Astrocyte (in vitro differentiated cells and primary cell): ENCODE measurements at regions not wholly inside any gene's neighbourhood (a gene's known extent, or its start where the extent isn't known, plus 50 kb on each side); places are given as distances from the start of the nearest gene placed in this dataset.
A peak's percentile ranks its signal among the peaks of the same experiment; 100 is the strongest.
"Not testable (repeated sequence)": the region's sequence is repeated elsewhere in the genome, so short reads cannot be mapped to it uniquely, and the experiment has no call there.

Experiments
- DNase-seq: peaks from one replicate; pipeline ENCODE4 v3.0.0-alpha.2; 2010; ENCODE audit warnings: low read depth
- FAIRE-seq: peaks from 2 replicates; lab custom pipeline; 2011; peaks lifted over from hg19 to GRCh38; lab: Jason Lieb, UNC
- H2AFZ ChIP-seq: 2 replicates; pipeline ENCODE4 v1.6.0; 2012; ENCODE audit warnings: low read depth, low read length, inconsistent platforms
- H3K27ac ChIP-seq: 2 replicates; pipeline ENCODE4 v1.5.1; 2011; ENCODE audit warnings: low read depth, low read length, inconsistent platforms
- H3K27me3 ChIP-seq: 2 replicates; pipeline ENCODE4 v1.6.0; 2011; ENCODE audit warnings: low read length, inconsistent platforms; ENCODE audit not compliant: insufficient read depth
- H3K36me3 ChIP-seq: 2 replicates; pipeline ENCODE4 v1.5.1; 2011; ENCODE audit warnings: low read length, inconsistent platforms; ENCODE audit not compliant: insufficient read depth
- H3K4me1 ChIP-seq: 2 replicates; pipeline ENCODE4 v1.5.1; 2011; ENCODE audit warnings: low read length, inconsistent platforms; ENCODE audit not compliant: insufficient read depth
- H3K4me2 ChIP-seq: 2 replicates; pipeline ENCODE4 v1.6.0; 2012; ENCODE audit warnings: low read length, inconsistent platforms
- H3K4me3 ChIP-seq: 2 replicates; pipeline ENCODE4 v1.5.1; 2011; ENCODE audit warnings: low read depth, mild to moderate bottlenecking, low read length, inconsistent platforms; ENCODE audit not compliant: insufficient read depth
- H3K79me2 ChIP-seq: 2 replicates; pipeline ENCODE4 v1.6.0; 2012; ENCODE audit warnings: mild to moderate bottlenecking, low read length, inconsistent platforms; ENCODE audit not compliant: insufficient read depth
- H3K9ac ChIP-seq: 2 replicates; pipeline ENCODE4 v1.6.0; 2012; ENCODE audit warnings: mild to moderate bottlenecking, low read length, inconsistent platforms
- H3K9me3 ChIP-seq: 2 replicates; pipeline ENCODE4 v1.5.1; 2012; ENCODE audit warnings: low read depth, mild to moderate bottlenecking, low read length, inconsistent platforms; ENCODE audit not compliant: insufficient read depth
- H4K20me1 ChIP-seq: 2 replicates; pipeline ENCODE4 v1.6.0; 2012; ENCODE audit warnings: low read length, inconsistent platforms; ENCODE audit not compliant: insufficient read depth
- H3K27ac Mint-ChIP-seq: one replicate; pipeline ENCODE4 v1.8.0; 2021; ENCODE audit warnings: mild to moderate bottlenecking, mixed read lengths; ENCODE audit not compliant: unreplicated experiment
- H3K27me3 Mint-ChIP-seq: one replicate; pipeline ENCODE4 v1.8.0; 2021; ENCODE audit warnings: low read depth, mixed read lengths; ENCODE audit not compliant: unreplicated experiment
- H3K36me3 Mint-ChIP-seq: one replicate; pipeline ENCODE4 v1.8.0; 2021; ENCODE audit warnings: low read depth, mixed read lengths; ENCODE audit not compliant: unreplicated experiment
- H3K4me1 Mint-ChIP-seq: one replicate; pipeline ENCODE4 v1.8.0; 2021; ENCODE audit warnings: low read depth, mixed read lengths; ENCODE audit not compliant: unreplicated experiment
- H3K4me3 Mint-ChIP-seq: one replicate; pipeline ENCODE4 v1.8.0; 2021; ENCODE audit warnings: mild to moderate bottlenecking, moderate library complexity, mixed read lengths; ENCODE audit not compliant: unreplicated experiment
- H3K9me3 Mint-ChIP-seq: one replicate; pipeline ENCODE4 v1.8.0; 2021; ENCODE audit warnings: mild to moderate bottlenecking, mixed read lengths; ENCODE audit not compliant: unreplicated experiment
- EZH2 ChIP-seq: IDR thresholded peaks from 2 replicates; pipeline ENCODE4 v1.6.1; 2012; ENCODE audit warnings: mild to moderate bottlenecking, low read length, inconsistent platforms; ENCODE audit not compliant: insufficient read depth
- TF ChIP-seq, protein P1 (sequence below): IDR thresholded peaks from 2 replicates; pipeline ENCODE4 v1.5.1; 2011; ENCODE audit warnings: low read depth, mild to moderate bottlenecking, inconsistent platforms, low read length, moderate library complexity; ENCODE audit not compliant: insufficient read depth

DNA sequence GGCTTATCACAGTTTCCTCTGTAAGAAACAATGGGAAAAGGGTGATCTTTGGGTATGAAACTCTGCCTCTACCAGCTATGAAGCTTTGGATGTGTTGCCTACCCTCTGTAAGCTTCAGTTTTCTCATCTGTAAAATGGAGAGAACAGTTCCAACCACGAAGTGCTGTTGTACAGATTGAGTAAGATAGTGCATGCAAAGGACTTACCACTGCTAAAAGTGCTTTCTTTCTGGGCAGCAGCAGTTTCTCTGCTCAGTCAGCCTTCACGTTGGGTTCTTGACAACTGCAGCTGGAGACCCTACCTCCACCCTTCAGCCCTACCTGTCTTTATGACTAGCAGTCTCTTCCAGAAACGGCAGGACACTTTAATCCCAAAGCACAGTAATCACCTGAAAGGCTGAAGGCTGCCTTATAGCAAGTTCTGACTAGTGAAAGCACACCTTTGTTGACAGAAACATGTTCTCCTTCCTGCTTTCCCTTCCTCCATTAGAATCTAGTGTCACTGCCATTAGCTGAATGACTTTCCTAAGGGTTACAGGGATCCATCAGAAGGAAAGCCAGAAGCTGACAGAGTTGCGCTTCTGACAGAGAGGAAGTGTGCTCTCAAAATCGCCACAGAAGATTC lies 91.4 kb downstream of the RPL27A start:
- Mint-ChIP-seq H3K27ac (no peak overlapping the region), H3K4me1 (peaks cover 66% of the 10 kb centered on the region)
- H3K79me2 ChIP-seq: peaks cover 74% of the 10 kb centered on the region

DNA sequence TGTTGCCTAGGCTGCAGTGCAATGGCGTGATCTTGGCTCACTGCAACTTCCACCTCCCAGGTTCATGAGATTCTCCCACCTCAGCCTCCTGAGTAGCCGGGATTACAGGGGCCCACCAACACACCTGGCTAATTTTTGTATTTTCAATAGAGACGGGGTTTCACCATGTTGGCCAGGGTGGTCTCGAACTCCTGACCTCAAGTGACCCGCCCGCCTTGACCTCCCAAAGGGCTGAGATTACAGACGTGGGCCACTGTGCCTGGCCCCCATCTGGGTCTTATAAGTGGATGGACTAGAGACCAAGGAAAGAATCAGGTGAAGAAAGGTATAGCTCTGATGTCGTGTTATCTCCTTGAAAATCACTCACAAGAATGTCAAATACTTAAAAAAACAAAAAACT lies 92.3 kb downstream of the RPL27A start:
- not testable (repeated sequence) for FAIRE-seq, H3K27me3 ChIP-seq, H3K36me3 ChIP-seq, H3K9me3 Mint-ChIP-seq, H3K9ac ChIP-seq, H3K27me3 Mint-ChIP-seq, H2AFZ ChIP-seq, H3K4me2 ChIP-seq, H3K27ac ChIP-seq, DNase-seq, H3K4me3 ChIP-seq, H3K9me3 ChIP-seq
- peaks cover 30% of the 10 kb centered on the region for H3K36me3 Mint-ChIP-seq
- H3K4me3 Mint-ChIP-seq: peak overlapping the region; percentile 16
- H3K4me1 Mint-ChIP-seq: peaks cover 67% of the 10 kb centered on the region
- Histone ChIP-seq H4K20me1 (peaks cover 37% of the 10 kb centered on the region), H3K79me2 (peaks cover 70% of the 10 kb centered on the region), H3K4me1 (peaks cover 40% of the 10 kb centered on the region)
- peak overlapping the region; percentile 60 for H3K27ac Mint-ChIP-seq

More for the DNA sequence above, 91.4 kb downstream of the RPL27A start:
- peaks cover 23% of the 10 kb centered on the region for H3K36me3 Mint-ChIP-seq
- no peak overlapping the region for H3K4me3 ChIP-seq
- FAIRE-seq (no peak), DNase-seq (no peak)
- H3K27me3 ChIP-seq: no peaks in the 10 kb centered on the region
- TF ChIP-seq, protein P1, sequence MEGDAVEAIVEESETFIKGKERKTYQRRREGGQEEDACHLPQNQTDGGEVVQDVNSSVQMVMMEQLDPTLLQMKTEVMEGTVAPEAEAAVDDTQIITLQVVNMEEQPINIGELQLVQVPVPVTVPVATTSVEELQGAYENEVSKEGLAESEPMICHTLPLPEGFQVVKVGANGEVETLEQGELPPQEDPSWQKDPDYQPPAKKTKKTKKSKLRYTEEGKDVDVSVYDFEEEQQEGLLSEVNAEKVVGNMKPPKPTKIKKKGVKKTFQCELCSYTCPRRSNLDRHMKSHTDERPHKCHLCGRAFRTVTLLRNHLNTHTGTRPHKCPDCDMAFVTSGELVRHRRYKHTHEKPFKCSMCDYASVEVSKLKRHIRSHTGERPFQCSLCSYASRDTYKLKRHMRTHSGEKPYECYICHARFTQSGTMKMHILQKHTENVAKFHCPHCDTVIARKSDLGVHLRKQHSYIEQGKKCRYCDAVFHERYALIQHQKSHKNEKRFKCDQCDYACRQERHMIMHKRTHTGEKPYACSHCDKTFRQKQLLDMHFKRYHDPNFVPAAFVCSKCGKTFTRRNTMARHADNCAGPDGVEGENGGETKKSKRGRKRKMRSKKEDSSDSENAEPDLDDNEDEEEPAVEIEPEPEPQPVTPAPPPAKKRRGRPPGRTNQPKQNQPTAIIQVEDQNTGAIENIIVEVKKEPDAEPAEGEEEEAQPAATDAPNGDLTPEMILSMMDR: no peak
- TF ChIP-seq EZH2: no peak
- no peak overlapping the region for H3K27ac ChIP-seq
- no peak overlapping the region for H3K4me3 Mint-ChIP-seq
- peaks cover 41% of the 10 kb centered on the region for H3K4me1 ChIP-seq
- no peaks in the 10 kb centered on the region for H3K9me3 Mint-ChIP-seq
- H3K36me3 ChIP-seq: peaks cover 3% of the 10 kb centered on the region
- no peak overlapping the region for H3K9ac ChIP-seq
- no peak overlapping the region for H3K4me2 ChIP-seq
- H3K27me3 Mint-ChIP-seq: no peaks in the 10 kb centered on the region
- no peak overlapping the region for H2AFZ ChIP-seq
- H3K9me3 ChIP-seq: no peaks in the 10 kb centered on the region
- H4K20me1 ChIP-seq: peaks cover 33% of the 10 kb centered on the region

DNA sequence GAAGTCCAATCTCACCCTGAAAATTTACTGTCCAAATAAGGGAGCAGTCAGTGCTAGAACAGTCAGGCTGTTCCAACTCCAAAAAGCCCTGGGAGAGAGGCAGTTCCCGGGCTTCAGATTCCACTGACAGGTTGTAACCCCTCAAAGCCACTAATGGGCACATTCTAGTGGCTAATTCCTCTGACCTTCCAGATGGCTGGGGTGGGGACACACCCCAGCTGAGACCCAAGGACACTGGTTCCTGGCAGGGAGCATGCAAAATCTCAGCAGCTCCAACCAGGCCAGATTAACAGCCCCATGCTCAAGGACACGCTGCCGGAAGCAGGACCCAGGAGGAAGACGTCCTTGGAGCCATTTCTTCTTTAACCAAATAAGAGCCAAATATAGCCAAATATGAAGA lies 92.7 kb downstream of the RPL27A start:
- H3K36me3 ChIP-seq: peaks cover 5% of the 10 kb centered on the region
- H3K4me1 ChIP-seq: peaks cover 40% of the 10 kb centered on the region
- H3K4me2 ChIP-seq: no peak overlapping the region

More for the DNA sequence above, 92.7 kb downstream of the RPL27A start:
- Histone ChIP-seq H4K20me1 (peaks cover 41% of the 10 kb centered on the region), H3K4me3 (no peak overlapping the region), H3K27ac (no peak overlapping the region), H3K27me3 (no peaks in the 10 kb centered on the region), H3K79me2 (peaks cover 66% of the 10 kb centered on the region), H2AFZ (no peak overlapping the region), H3K9me3 (no peaks in the 10 kb centered on the region), H3K9ac (no peak overlapping the region)
- TF ChIP-seq EZH2: no peak
- TF ChIP-seq, protein P1: no peak
- FAIRE-seq (no peak), DNase-seq (no peak)
- Mint-ChIP-seq H3K4me3 (peak overlapping the region; percentile 16), H3K27me3 (no peaks in the 10 kb centered on the region), H3K27ac (peak overlapping the region; percentile 60), H3K4me1 (peaks cover 70% of the 10 kb centered on the region), H3K36me3 (peaks cover 30% of the 10 kb centered on the region), H3K9me3 (no peaks in the 10 kb centered on the region)
